Kidney epithelial cell (primary cell): ENCODE measurements at regions not wholly inside any gene's neighbourhood (a gene's known extent, or its start where the extent isn't known, plus 50 kb on each side); places are given as distances from the start of the nearest gene placed in this dataset.

Experiments used
- DNase-seq: peaks from one replicate; pipeline ENCODE4 v3.0.0-alpha.2; 2010; ENCODE audit warnings: low read depth
- H3K27me3 ChIP-seq: 2 replicates; pipeline ENCODE4 v1.6.0; 2011; ENCODE audit warnings: low read length; ENCODE audit not compliant: control insufficient read depth, insufficient read depth
- H3K36me3 ChIP-seq: 2 replicates; pipeline ENCODE4 v1.5.1; 2011; ENCODE audit warnings: low read length; ENCODE audit not compliant: control insufficient read depth, insufficient read depth
- H3K4me3 ChIP-seq: 2 replicates; pipeline ENCODE4 v1.5.1; 2011; ENCODE audit warnings: low read depth, mild to moderate bottlenecking, control low read depth, low read length
- CTCF ChIP-seq: IDR thresholded peaks from 2 replicates; pipeline ENCODE4 v1.5.1; 2011; ENCODE audit warnings: mild to moderate bottlenecking, moderate library complexity, low read length, control low read depth, inconsistent platforms; ENCODE audit not compliant: insufficient read depth, poor library complexity, severe bottlenecking

DNA sequence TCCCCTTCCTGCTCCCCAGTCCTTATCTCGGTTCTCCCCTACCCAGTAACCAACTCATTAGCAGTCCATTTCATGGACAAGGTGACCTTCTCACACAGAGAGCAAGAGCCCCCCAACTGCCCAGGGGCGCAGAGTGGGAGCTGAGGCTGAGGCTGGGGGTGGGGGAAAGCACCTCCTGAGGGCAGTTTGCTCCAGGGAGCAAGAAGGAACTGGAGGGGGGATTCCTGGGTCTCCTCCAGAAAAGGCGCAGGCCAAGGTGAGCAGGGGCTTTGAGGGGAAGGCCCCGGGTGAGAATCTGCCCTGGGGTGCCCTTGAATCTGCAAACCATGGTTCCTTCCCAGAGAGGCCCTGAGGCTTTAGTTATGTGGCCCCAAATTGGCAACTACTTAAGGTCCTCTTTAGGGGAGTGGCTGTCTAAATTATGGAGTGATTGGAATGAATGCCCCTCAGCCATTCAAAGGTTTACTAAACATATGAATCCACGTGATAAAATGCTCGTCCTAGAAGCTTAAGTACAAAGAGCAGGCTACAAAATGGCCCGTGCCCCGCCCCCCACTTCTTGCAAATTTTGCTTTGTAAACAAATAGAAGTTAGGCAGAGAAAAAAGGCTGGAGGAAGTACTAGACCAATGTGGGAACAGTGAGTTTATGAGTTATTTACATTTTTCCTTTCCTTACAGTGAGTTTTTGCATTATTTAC lies 123.5 kb upstream of the HS6ST1 start:
- no peak for DNase-seq
- H3K4me3 ChIP-seq, result no peak overlapping the region
- no peaks in the 10 kb centered on the region for H3K27me3 ChIP-seq
- no peaks in the 10 kb centered on the region for H3K36me3 ChIP-seq
- no peak for TF ChIP-seq CTCF

GRCh38 chr2:128442891-128443302 lies 124.2 kb upstream of the HS6ST1 start:
- no peak for DNase-seq
- TF ChIP-seq CTCF, result no peak
- Histone ChIP-seq H3K4me3 (no peak overlapping the region), H3K27me3 (no peaks in the 10 kb centered on the region), H3K36me3 (no peaks in the 10 kb centered on the region)

GRCh38 chr2:128444121-128444771 lies 125.6 kb upstream of the HS6ST1 start:
- H3K27me3 ChIP-seq, result no peaks in the 10 kb centered on the region
- DNase-seq, result no peak
- no peak overlapping the region for H3K4me3 ChIP-seq
- no peaks in the 10 kb centered on the region for H3K36me3 ChIP-seq
- TF ChIP-seq CTCF, result no peak

DNA sequence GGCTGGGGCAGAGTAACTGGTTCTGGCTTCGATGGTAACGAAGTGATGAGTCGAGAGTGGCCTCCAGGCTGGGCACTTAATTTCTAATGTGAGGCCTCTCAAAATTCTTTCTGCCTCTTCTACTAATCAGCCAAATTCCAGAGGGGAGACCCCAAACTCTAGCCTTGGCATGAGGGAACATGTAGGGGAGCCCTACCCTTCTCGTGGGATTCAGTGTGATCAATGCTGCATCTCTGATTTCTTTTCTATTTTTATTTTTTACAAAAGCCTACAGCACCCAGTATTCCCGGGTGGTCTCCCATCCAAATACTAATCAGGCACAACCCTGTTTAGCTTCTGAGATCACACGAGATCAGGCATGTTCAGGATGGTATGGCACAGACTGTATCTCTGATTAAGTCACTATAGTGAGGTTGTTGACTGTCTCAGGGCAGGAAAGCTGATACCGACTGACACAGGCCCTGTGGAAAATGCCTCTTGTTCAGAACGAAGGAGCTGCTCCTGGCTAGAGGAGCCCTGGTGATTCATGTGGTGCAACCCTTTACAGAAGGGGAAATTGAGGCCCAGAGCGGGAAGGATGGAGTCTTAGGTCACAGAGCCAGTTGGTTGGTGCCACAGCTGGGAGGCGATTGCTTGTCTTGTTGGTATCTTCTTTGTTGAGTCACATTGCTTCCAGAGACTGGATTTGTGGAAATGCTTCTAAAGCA lies 126.3 kb upstream of the HS6ST1 start:
- Histone ChIP-seq H3K27me3 (no peaks in the 10 kb centered on the region), H3K4me3 (no peak overlapping the region), H3K36me3 (no peaks in the 10 kb centered on the region)
- DNase-seq, result no peak
- no peak for TF ChIP-seq CTCF

DNA sequence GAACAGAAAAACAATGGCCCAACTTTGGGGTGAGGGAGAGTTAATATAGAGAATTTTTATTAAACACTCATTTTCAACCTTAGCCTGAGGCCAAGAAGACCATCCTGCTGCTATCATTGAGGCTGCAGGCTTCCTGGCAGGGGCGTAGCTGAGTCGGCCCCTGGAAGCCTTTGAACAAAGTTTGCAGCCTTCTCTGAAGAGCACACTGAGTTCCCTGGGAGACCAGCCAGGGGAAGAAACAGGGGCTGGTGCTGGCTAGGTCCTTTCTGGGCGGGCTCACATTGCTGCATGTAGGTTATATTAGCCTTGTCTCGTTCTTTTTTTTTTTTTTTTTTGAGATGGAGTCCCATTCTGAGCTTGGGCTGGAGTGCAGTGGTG lies 126.8 kb upstream of the HS6ST1 start:
- Histone ChIP-seq H3K36me3 (no peaks in the 10 kb centered on the region), H3K27me3 (no peaks in the 10 kb centered on the region), H3K4me3 (no peak overlapping the region)
- no peak for TF ChIP-seq CTCF
- DNase-seq, result no peak
